ENCODE measurements at regions not wholly inside any gene's neighbourhood (a gene's known extent, or its start where the extent isn't known, plus 50 kb on each side); places are given as distances from the start of the nearest gene placed in this dataset.
"Not testable (repeated sequence)": the region's sequence is repeated elsewhere in the genome, so short reads cannot be mapped to it uniquely, and the experiment has no call there.

GRCh38 chr5:57725658-57726504 is 243.3 kb upstream of the ACTBL2 start:
- no peak for DNase-seq (ENCODE audit: low spot score)
- in situ Hi-C loops (cut with HindIII; ENCODE audit: low sequenced_read_pairs), result no loop called here

GRCh38 chr5:57724836-57725235 is 242.2 kb upstream of the ACTBL2 start:
- in situ Hi-C loops (cut with HindIII; ENCODE audit: low sequenced_read_pairs), result no loop called here
- DNase-seq (ENCODE audit: low spot score), result no peak

- no peak for DNase-seq (ENCODE audit: low spot score)
- in situ Hi-C loops (cut with HindIII; ENCODE audit: low sequenced_read_pairs), result no loop called here
Measured at GRCh38 chr5:57721226-57721625, 238.6 kb upstream of the ACTBL2 start.

- in situ Hi-C loops (cut with HindIII; ENCODE audit: low sequenced_read_pairs), result no loop called here
- no peak for DNase-seq (ENCODE audit: low spot score)
Measured at GRCh38 chr5:57720656-57721055, 238.0 kb upstream of the ACTBL2 start.

- no peak for DNase-seq (ENCODE audit: low spot score)
- in situ Hi-C loops (cut with HindIII; ENCODE audit: low sequenced_read_pairs), result no loop called here
Measured at GRCh38 chr5:57719216-57719615, 236.6 kb upstream of the ACTBL2 start.

- in situ Hi-C loops (cut with HindIII; ENCODE audit: low sequenced_read_pairs), result no loop called here
- no peak for DNase-seq (ENCODE audit: low spot score)
Measured at GRCh38 chr5:57718155-57718554, 235.5 kb upstream of the ACTBL2 start.

- no peak for DNase-seq (ENCODE audit: low spot score)
Measured at GRCh38 chr5:57717555-57717954, 234.9 kb upstream of the ACTBL2 start.

GRCh38 chr5:57716661-57717060 is 234.1 kb upstream of the ACTBL2 start:
- in situ Hi-C loops (cut with HindIII; ENCODE audit: low sequenced_read_pairs), result no loop called here
- no peak for DNase-seq (ENCODE audit: low spot score)

More at GRCh38 chr5:57717555-57717954, 234.9 kb upstream of the ACTBL2 start:
- in situ Hi-C loops (cut with HindIII; ENCODE audit: low sequenced_read_pairs), result no loop called here

- in situ Hi-C loops (cut with HindIII; ENCODE audit: low sequenced_read_pairs), result no loop called here
- no peak for DNase-seq (ENCODE audit: low spot score)
Measured at GRCh38 chr5:57715296-57715695, 232.7 kb upstream of the ACTBL2 start.

GRCh38 chr5:57713535-57713934 is 230.9 kb upstream of the ACTBL2 start:
- DNase-seq (ENCODE audit: low spot score); in situ Hi-C loops (cut with HindIII; ENCODE audit: low sequenced_read_pairs): not testable (repeated sequence)

GRCh38 chr5:57711946-57712345 is 229.3 kb upstream of the ACTBL2 start:
- in situ Hi-C loops (cut with HindIII; ENCODE audit: low sequenced_read_pairs), result no loop called here
- DNase-seq (ENCODE audit: low spot score), result no peak

GRCh38 chr5:57711471-57711870 is 228.9 kb upstream of the ACTBL2 start:
- DNase-seq (ENCODE audit: low spot score), result no peak
- in situ Hi-C loops (cut with HindIII; ENCODE audit: low sequenced_read_pairs), result no loop called here

- no peak for DNase-seq (ENCODE audit: low spot score)
- in situ Hi-C loops (cut with HindIII; ENCODE audit: low sequenced_read_pairs), result no loop called here
Measured at GRCh38 chr5:57710126-57710525, 227.5 kb upstream of the ACTBL2 start.

- no peak for DNase-seq (ENCODE audit: low spot score)
- in situ Hi-C loops (cut with HindIII; ENCODE audit: low sequenced_read_pairs), result no loop called here
Measured at GRCh38 chr5:57705769-57706168, 223.2 kb upstream of the ACTBL2 start.

- DNase-seq (ENCODE audit: low spot score), result no peak
Measured at GRCh38 chr5:57703721-57704120, 221.1 kb upstream of the ACTBL2 start.

GRCh38 chr5:57700484-57700883 is 217.9 kb upstream of the ACTBL2 start:
- no peak for DNase-seq (ENCODE audit: low spot score)
- in situ Hi-C loops (cut with HindIII; ENCODE audit: low sequenced_read_pairs), result no loop called here

More at GRCh38 chr5:57703721-57704120, 221.1 kb upstream of the ACTBL2 start:
- in situ Hi-C loops (cut with HindIII; ENCODE audit: low sequenced_read_pairs), result no loop called here

GRCh38 chr5:57700072-57700471 is 217.5 kb upstream of the ACTBL2 start:
- no peak for DNase-seq (ENCODE audit: low spot score)

GRCh38 chr5:57698802-57699201 is 216.2 kb upstream of the ACTBL2 start:
- in situ Hi-C loops (cut with HindIII; ENCODE audit: low sequenced_read_pairs), result no loop called here

More at GRCh38 chr5:57700072-57700471, 217.5 kb upstream of the ACTBL2 start:
- in situ Hi-C loops (cut with HindIII; ENCODE audit: low sequenced_read_pairs), result no loop called here

GRCh38 chr5:57698086-57698485 is 215.5 kb upstream of the ACTBL2 start:
- in situ Hi-C loops (cut with HindIII; ENCODE audit: low sequenced_read_pairs), result no loop called here
- no peak for DNase-seq (ENCODE audit: low spot score)

More at GRCh38 chr5:57698802-57699201, 216.2 kb upstream of the ACTBL2 start:
- no peak for DNase-seq (ENCODE audit: low spot score)

- no peak for DNase-seq (ENCODE audit: low spot score)
- in situ Hi-C loops (cut with HindIII; ENCODE audit: low sequenced_read_pairs), result no loop called here
Measured at GRCh38 chr5:57696825-57697570, 214.4 kb upstream of the ACTBL2 start.
